ENCODE measurements at regions not wholly inside any gene's neighbourhood (a gene's known extent, or its start where the extent isn't known, plus 50 kb on each side); places are given as distances from the start of the nearest gene placed in this dataset.
"Not testable (repeated sequence)": the region's sequence is repeated elsewhere in the genome, so short reads cannot be mapped to it uniquely, and the experiment has no call there.

DNA sequence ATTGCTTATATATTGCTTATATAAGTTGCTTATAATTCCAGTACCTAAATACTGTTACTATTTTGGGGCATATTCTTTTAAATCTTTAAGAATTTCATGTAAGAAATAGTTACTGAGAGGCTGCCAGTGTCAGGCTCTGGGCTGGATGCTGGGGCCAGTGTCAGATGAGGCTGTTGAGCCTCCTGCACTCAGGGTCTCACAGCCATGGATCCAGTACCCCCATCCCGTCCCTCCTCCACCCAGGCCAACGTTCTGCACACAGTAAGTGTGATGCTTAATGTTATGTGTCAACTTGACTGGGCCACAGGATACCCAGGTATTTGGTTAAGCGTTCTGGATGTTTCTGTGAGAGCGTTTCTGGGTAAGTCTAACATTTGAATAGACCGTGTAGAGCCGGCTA lies 119.5 kb upstream of the PMEPA1 start:
- no peak for DNase-seq (ENCODE audit: low read depth in 2 of 2)

DNA sequence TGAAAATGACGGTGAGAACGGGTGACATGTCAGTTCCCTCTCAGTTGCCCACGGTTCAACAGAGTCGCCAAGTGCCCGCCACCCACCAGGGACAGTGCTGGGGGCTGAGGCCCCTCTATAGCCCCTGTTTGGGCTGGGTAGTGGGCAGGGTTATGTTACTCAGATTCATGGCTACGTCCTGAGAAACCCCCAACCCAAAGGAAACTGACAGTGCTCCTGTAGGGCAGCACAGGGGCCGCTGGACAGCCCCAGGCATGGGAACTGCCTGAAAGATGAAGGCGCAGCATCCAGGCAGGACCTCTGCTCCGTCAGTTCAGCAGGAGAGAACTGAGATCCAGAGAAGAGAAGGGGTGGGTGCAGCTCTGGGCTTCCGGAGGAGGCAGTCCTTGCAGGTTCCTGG lies 118.9 kb upstream of the PMEPA1 start:
- no peak for DNase-seq (ENCODE audit: low read depth in 2 of 2)

DNA sequence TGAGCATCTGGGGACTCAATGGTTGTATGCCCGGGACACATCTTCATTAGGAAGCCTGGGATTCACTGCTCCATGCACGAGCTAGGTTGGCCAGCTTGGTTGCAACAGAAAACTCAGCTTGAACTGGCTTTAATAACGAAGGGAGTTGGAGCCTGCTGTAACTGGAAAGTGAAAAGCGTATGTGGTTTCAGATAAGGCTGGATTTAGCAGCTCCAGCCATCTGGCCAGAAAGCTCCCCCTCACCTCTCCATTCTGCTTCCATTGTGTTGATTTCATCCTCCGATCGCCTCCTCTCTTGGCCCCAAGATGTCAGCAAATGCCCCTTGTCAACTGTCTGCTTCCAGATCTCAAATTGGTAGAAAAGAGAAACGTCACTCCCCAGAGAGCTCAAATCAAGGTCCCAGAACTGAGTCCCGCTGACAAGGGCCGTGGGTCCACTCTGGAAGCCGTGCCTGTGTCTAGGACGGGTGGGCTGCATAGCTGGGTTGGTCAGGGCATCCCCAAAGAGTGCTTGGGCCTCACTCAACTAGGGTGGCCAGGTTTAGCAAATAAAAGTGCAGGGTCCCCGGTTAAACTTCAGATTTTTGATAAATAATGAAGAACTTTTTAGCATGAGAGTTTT lies 117.0 kb upstream of the PMEPA1 start:
- DNase-seq (ENCODE audit: low read depth in 2 of 2): no peak

DNA sequence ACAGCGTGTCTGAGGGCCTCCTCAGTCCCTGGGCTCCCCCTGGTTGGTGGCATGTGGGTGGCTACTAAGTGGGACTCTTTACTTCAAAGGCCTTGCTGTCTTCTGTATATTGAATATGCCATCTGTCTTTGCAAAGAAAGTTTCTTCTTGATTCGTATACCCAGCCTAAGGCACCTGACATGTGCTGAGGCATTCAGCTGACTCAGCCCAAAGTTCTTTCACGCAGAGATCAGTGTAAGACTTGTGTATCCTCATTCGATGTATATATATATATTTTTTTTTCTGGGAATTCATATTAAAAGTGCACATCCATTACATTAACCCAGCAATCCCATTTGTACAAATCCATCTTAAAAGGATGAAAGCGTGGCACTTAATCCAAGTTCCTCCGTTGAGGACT lies 115.1 kb upstream of the PMEPA1 start:
- DNase-seq (ENCODE audit: low read depth in 2 of 2): no peak

DNA sequence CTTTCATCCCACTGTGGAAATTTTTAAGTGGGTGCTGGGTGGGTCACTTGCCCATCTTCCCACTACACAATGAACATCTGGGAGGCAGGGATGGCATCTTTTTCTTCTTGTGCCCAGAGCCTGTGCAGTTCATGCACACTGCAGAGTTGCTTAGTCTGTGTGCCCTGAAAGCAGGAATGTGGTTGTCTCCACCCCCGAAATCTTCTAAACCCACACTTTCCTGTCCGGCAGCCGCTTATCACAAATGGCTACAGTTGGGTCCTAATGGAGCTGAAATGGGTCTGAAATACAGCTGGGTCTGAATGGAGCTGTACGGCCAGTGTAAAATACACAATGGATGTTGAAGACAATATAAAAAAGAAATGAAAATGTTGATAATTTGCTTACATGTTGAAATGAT lies 112.1 kb upstream of the PMEPA1 start:
- no peak for DNase-seq (ENCODE audit: low read depth in 2 of 2)

DNA sequence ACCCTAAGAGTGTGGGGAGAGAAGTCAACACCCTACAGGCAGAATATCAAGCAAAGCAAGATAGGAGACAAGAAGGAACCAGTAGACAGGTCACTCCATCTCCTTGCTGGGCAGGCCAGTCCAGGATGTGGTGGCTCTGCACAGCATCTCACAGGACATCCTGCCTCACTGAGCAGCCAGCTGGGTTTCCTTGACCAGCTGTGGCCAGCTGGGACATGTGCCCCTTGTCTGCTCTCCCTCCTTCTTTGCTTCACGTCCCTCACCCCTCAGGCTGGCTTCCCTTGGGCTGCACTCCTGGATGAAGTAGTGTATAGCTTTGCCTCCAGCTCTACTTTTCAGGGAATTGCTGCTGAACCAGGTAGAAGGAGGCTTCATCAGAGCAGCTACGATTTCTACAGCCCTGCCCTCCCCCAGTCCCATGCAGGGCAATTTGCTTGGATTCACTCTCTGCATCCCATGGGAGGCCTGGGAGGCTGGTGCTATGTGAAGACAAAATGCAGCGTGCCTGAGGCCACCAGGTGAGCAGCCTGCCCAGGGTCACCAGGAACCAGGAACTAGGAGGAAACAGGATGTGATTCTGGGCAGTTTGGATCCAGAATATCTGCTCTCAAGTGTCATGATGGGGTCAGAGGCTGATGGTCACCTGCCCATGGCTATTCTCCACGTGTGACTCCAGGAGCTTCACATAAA lies 110.0 kb upstream of the PMEPA1 start:
- no peak for DNase-seq (ENCODE audit: low read depth in 2 of 2)

DNA sequence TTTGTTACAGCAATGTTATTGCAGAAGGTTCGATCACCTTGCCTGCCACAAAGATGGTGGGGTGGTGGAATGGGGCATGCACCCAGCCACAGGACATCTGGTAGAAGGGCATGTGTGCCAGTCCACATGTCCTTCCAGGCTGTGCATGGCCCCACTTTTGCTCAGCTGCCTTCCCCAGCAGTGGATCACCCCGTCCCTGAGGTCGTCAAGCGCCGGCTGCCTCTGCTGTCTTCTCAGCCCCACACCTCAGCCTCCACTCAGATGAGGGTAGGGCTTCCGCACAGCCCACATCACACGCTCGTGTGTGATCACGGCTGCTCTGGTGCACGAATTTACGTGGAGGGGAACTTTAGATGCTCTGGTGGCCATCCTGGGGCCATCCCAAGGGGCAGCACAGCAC lies 109.5 kb upstream of the PMEPA1 start:
- no peak for DNase-seq (ENCODE audit: low read depth in 2 of 2)

DNA sequence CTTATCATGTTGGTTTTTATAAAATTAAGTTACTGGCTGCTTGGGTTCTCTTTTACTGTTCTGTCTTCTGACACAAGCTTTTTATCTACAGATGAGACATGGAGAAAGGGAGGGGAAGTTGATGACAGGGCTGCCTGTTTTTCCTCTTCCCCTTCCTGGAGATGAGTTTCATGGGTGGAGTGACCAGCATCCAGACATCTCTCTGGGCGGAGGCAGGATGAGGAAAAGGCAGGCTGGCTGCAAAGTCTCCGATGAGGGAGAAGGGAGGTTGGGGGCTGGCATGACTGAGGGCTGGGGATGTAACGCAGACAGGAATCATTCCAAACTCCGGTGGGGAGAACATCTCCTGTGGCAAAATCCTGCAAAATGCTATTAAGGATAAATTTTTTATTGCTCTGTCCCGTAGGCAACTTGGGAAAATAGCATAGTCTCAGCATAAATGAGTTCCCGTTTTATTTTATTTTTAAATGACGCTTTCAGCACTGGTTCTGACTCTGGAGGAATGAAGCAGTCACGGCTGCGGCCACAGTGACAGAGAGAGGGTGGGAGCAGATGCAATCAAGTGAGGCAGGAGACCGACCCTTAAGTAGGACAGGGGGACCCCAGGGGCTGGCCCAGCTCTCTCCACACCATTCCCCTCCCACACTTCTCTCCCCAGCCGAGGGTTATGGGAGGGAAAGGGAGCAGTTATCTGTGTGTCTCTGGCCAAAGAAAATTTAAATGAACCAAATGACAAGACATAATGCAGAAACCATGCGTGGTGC lies 108.8 kb upstream of the PMEPA1 start:
- DNase-seq (ENCODE audit: low read depth in 2 of 2): no peak

DNA sequence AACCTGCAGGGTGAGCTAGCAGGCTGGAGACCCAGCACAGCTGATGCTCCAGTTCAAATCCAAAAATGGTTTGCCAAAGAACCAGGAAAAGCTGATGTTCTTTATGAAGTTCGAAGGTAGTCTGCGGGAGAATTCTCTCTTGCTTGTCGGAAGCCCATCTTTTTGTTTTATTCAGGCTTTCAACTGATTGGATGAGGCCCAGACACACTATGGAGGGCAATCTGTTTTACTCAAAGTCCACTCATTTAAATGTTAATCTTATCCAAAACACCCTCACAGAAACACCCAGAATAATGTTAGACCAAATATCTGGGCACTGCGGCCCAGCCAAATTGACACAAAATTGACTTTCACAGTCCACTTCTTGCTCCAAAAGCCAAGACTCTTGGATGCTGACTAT lies 105.6 kb upstream of the PMEPA1 start:
- DNase-seq (ENCODE audit: low read depth in 2 of 2): no peak

DNA sequence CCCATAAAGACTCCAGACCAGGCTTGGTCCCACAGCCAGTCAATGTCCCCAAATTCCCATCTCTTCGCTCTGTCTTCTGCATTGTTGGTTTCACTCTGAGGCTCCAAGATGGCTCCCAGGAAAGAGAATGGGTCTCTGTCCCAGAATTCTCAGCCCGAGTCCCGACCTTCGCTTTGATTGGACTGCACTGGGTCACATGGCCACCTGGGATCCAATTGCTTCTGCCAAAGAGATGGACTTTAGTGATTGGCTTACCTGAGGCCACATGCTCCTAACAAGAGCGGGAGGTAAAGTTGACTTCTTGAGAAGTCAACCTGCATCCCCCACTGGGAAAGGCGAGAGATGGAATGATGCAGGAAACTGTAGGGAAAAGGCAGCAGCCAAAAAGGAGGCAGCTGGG lies 104.7 kb upstream of the PMEPA1 start:
- no peak for DNase-seq (ENCODE audit: low read depth in 2 of 2)

DNA sequence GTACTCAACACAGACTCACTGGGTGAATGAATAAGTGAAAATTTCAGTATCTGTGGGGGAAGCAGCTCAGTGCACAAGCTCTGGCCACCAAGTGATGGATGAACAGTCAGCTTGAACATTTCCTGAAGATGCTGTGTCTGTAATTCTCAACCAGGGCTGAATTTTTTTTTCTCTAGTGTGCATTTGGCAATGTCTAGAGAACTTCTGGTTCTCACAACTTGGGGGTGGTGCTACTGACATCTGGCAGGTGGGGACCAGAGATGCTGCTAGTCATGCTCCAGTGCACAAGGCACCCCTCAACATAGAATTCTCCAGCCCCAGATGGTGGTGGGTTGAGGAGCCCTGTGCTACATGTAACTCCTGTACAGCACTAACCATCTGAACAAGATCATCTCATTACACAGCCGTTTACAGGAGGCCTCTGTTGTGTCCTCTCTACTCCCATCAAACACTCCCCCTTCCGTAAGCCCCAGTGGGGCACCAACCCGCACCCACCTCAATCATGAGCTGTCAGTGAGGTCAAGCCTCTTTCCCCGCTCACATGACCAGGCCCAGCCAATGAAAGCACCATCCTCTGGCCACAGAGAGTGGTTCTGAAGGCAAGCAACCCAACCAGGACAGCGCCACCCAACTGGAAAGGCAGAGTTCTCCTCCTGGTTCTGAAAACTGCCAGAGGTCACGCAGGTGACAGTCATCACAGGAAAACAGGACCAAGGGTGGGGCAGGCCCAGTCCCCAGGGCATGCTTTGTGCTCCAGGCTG lies 103.9 kb upstream of the PMEPA1 start:
- DNase-seq (ENCODE audit: low read depth in 2 of 2): no peak

DNA sequence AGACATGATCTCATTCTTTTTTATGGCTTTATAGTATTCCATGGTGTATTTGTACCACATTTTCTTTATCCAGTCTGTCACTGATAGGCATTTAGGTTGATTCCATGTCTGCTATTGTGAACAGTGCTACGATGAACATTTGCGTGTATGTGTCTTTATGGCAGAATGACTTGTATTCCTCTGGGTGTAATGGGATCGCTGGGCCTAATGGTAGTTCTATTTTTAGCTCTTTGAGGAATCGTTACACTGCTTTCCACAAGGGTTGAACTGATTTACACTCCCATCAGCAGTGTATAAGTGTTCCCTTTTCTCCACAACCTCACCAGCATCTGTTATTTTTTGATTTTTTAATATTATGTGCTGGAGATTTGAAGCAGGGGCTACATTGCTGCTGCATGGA lies 102.8 kb upstream of the PMEPA1 start:
- DNase-seq (ENCODE audit: low read depth in 2 of 2): not testable (repeated sequence)

DNA sequence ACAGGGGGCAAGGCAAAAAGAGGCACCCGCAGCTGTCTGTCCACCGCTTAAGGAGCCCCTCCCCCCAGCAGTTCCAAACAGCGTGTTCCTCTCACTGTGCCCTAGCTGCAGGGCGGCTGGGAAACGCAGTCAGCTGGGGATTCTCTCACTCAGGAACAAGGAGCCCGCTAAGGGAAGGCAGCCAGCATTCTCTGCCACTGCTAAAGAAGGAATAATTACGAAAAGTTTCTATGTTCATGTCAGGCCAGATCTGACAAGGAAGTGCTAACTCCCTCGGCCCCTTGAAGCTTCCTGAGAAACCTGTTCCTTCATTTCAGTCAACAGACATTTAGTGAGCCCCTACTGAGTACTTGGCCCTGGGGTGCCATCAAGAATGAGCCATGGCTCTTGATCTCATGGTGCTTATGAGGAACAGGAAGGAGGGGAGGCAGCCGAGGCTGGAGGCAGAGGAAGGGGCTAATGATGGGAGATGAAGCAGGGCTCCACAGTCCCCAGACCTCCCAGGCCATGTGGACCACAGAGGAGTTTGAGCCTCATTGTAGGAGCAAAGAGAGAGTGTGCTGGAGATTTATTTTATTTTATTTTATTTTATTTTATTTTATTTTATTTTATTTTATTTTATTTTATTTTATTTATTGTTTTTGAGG lies 101.7 kb upstream of the PMEPA1 start:
- no peak for DNase-seq (ENCODE audit: low read depth in 2 of 2)

DNA sequence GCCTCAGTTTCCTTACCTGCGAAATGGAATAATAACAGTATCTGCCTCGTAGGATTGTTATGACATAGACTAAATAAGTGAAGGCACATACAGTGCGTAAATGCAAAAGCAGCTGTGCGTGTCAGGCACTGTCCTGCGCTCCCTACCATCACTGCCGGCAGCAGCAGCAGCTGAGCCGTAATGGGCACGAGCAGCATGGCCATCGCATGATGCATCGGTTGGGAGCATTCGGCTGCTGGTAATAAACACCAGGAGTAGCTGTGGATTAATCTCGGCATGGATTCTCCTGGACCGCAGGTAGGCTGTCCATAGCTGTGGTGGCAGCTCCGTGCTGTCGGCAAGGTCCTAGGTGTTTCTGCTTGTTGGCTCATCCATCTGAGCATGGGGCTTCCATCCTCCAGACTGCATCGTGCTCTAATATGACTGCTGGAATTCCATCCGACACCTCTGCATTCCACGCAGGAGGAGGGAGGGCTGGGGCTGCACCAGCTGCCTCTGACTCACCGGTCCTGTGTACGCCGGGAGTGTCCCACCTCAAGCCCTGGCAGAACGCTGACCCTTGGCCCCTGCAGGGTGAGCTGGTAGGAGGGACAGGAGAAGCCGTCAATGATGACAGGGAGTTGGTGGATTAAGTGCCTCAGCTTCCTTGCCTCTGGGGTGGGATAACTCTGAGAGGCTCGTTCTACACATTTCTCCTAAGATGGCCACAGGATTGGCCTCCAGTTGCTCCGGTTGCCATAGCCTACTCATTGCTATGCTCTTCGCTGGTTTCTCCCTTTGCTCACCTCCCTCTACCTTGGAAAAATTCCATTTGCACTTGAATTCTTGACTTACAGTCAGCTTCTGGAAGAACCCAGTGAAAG lies 100.9 kb upstream of the PMEPA1 start:
- no peak for DNase-seq (ENCODE audit: low read depth in 2 of 2)

DNA sequence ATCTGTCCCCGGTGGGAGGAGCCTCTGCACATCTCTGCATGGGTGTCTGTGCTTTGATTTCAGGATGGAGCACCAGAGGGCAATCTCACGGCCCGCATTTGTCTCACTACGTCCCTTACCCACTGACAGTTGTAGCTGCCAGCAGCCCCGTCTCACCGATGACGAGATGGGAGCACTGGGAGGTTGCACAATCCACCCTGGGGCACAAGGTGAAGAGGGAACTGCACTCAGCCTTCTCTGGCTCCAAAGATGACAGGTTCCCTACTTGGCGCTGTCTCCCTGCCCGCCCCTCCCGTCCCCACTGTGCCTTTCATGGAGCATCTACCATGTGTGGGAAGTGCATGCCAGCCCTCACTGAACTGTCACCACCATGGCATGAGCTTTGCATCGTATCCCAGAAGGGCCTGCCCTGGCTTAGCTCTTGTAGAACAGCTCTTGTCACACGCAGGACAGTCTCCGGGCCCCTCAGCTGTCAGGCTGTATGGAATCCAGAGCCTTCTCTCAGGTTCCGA lies 99.9 kb upstream of the PMEPA1 start:
- DNase-seq (ENCODE audit: low read depth in 2 of 2): no peak

DNA sequence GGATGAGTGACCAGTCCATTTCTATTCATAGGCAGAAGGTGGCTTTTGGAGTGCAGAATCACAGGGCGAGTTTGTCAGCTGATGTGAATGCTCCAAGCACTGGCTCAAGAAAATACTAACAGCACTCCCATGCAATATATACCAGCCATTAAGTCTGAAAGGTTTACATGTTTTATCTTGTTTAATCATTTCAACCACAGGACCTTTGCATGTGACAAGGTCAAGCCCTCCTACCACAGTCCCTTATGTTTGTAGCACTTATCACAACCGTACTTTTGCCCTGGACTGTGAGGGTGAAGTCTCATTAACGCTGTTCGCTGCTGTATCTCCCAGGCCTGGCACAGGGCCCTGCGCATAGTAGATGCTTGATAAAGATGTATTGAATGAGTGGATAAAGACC lies 99.3 kb upstream of the PMEPA1 start:
- no peak for DNase-seq (ENCODE audit: low read depth in 2 of 2)

DNA sequence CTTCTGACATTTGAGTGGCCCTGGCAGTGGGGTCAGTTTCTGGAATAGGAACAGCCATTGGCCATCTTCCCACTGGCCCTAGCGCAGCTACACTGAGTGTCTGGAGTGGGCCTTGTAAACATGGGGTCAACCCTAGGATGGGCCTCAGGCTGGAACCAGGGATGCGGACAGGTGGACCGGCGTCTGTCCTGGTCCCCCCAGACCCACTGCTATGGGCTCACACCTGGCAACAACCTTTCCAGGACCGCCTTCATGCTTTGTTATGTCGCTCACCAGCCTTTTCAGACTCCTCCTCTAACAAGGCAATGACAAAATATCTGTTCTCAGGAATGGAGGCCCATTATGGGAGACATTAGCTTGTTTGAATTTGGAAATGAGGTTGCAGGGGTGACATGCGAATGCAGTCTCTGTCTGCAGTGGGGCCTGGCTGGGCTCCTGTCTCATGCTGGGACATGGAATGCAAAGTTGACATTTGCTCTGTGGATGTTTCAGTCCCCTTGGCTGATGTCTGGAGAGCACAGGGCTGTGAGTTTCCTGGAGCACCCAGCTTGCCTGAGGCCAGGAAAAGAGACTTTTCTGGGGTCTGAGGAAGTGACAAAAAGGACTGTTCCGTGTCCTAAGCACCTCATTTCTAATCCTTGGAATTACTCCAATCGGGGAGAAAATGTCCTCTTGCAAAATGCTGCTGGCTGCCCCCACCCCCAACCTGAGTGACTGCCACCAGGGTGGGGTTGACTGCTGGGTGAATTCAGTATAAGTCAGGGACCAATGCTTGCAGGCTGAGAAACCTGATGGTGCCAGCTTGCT lies 98.7 kb upstream of the PMEPA1 start:
- no peak for DNase-seq (ENCODE audit: low read depth in 2 of 2)

DNA sequence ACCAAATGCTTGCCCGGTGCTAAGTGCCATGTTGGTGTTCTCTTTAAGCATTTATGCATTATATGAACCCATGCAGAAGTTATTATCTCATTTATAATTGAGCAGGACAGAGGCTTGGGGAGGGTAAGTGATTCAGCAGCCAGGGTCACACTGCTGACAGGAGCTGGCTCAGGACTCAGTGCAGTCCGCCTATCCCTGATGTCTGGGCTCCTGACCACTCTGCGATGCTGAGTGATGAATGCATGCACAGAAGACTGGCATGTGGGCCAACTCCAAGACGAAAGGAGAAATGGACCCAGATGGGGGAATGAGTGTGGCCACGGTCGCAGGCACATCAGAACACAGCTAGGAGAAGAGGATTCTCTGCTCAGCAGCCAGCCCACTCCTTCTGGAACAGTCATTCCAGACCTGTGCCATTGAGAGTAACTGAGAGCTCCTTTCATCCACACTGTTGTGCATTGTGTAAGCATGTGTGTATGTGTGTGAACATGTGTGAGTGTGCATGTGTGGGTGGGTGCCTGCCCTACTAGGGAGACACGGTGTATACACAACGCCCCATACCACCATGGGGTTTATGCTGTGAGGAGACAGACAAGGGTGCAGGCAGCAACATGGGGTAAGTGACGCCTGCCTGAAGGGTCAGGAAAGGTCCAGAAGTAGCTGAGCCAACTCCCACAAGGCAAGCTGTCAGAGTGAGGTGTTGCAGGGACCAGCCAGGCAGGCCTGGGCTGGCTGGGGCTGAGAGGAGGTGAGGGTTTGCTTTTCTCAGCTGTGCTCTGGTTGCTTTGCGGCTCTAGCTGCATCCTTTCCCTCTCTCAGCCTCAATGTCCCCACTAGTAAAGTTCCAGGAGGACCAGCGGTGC lies 97.8 kb upstream of the PMEPA1 start:
- no peak for DNase-seq (ENCODE audit: low read depth in 2 of 2)

DNA sequence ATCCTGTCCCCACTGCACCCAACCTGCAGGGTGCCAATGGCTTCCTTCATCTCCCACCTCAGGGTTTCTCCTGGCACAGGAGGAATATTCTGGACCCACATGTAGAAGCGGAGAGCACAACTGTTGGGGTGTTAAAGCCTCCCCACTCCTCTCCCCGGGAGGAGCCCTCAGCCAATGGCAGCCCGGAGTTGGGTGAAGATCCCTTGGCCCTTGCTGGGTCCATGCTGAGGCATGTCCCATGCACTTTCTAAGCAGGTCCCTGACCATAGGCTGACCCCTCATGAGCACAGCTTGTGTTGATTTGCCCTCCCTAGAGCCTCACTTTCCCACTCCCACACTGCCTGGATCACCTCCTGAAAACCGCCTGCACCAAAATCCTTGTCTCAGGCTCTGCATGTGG lies 97.2 kb upstream of the PMEPA1 start:
- no peak for DNase-seq (ENCODE audit: low read depth in 2 of 2)

Measured in stimulated activated CD8-positive, alpha-beta memory T cell treated with anti-CD3 and anti-CD28 coated beads, Interleukin-7, amount 100 ng/mL, for 1 hour (primary cell).